Bronchial epithelial cell (primary cell): ENCODE measurements at regions not wholly inside any gene's neighbourhood (a gene's known extent, or its start where the extent isn't known, plus 50 kb on each side); places are given as distances from the start of the nearest gene placed in this dataset.
A peak's percentile ranks its signal among the peaks of the same experiment; 100 is the strongest.

Source experiments
- DNase-seq: peaks from one replicate; pipeline ENCODE4 v3.0.0-alpha.2; 2010; ENCODE audit warnings: low read depth
- FAIRE-seq: peaks from 2 replicates; lab custom pipeline; 2011; peaks lifted over from hg19 to GRCh38; lab: Jason Lieb, UNC
- H3K27me3 ChIP-seq: 2 replicates; pipeline ENCODE4 v1.5.1; 2011; ENCODE audit warnings: low read length; ENCODE audit not compliant: control insufficient read depth, insufficient read depth
- H3K36me3 ChIP-seq: 2 replicates; pipeline ENCODE4 v1.5.1; 2011; ENCODE audit warnings: low read length; ENCODE audit not compliant: control insufficient read depth, insufficient read depth
- H3K4me3 ChIP-seq: 2 replicates; pipeline ENCODE4 v1.5.1; 2011; ENCODE audit warnings: mild to moderate bottlenecking, low read depth, low read length, control low read depth
- TF ChIP-seq, protein P1 (sequence below): IDR thresholded peaks from 2 replicates; pipeline ENCODE4 v1.5.1; 2011; ENCODE audit warnings: mild to moderate bottlenecking, moderate library complexity, low read length, control low read depth, inconsistent platforms; ENCODE audit not compliant: insufficient read depth, severe bottlenecking

GRCh38 chr14:54267172-54267571 is 129.6 kb upstream of the CDKN3 start:
- no peaks in the 10 kb centered on the region for H3K36me3 ChIP-seq
- H3K4me3 ChIP-seq, result no peak overlapping the region
- TF ChIP-seq, protein P1, sequence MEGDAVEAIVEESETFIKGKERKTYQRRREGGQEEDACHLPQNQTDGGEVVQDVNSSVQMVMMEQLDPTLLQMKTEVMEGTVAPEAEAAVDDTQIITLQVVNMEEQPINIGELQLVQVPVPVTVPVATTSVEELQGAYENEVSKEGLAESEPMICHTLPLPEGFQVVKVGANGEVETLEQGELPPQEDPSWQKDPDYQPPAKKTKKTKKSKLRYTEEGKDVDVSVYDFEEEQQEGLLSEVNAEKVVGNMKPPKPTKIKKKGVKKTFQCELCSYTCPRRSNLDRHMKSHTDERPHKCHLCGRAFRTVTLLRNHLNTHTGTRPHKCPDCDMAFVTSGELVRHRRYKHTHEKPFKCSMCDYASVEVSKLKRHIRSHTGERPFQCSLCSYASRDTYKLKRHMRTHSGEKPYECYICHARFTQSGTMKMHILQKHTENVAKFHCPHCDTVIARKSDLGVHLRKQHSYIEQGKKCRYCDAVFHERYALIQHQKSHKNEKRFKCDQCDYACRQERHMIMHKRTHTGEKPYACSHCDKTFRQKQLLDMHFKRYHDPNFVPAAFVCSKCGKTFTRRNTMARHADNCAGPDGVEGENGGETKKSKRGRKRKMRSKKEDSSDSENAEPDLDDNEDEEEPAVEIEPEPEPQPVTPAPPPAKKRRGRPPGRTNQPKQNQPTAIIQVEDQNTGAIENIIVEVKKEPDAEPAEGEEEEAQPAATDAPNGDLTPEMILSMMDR, result no peak
- H3K27me3 ChIP-seq, result no peaks in the 10 kb centered on the region
- no peak for DNase-seq
- FAIRE-seq, result no peak

GRCh38 chr14:54275997-54276725 is 120.6 kb upstream of the CDKN3 start:
- TF ChIP-seq, protein P1, result no peak
- DNase-seq (no peak), FAIRE-seq (no peak)
- no peak overlapping the region for H3K4me3 ChIP-seq
- no peaks in the 10 kb centered on the region for H3K27me3 ChIP-seq
- H3K36me3 ChIP-seq, result no peaks in the 10 kb centered on the region

DNA sequence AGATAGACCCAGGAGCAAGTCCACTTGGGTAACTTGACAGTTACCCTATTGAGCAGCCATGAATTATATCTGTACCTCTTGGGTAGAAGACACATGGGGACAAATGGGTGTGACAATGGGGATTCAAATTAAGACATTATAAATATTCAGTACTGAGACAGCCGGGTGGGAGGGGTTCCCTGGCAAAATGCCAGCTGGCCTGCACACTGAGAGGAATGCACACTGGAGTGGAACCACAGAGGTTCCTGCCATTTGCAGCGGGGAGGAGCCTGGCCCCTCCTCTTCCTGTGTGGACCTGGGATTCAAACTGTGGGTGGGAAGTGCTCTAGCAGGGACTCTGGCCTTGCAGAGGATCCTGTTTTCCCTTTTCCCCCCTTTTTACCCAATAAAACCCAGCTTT is 118.7 kb upstream of the CDKN3 start:
- FAIRE-seq, result no peak

DNA sequence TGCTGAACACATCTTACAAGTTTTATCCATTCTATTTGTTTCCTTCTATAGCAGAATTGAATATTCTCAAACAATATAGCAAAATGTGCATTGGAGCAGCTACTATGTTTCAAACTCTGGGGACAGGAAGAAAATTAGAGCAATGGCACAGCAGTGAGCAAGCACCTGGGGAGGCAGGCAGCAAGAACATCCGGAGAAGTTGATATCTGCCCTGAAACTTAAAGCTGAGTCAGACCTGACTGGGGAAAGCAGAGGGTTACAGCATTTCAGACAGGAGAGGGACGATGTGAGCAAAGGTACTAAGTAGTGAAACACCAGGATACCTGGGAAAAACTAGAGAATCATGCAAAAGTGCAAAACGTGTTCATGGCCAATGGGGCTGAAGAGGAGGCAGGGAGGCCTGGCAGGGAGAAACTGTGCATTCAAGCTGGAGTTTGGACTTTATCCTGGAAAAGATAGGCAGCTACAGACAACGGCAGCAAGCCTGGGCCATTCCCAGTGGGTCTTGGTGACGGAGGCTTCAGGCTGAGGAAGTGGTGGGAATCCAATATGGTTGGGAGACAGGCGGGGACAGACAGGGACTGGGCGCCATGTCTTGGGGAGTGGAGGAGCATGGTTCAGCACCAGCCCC is 118.0 kb upstream of the CDKN3 start:
- TF ChIP-seq, protein P1, result no peak
- Histone ChIP-seq H3K4me3 (no peak overlapping the region), H3K36me3 (no peaks in the 10 kb centered on the region), H3K27me3 (no peaks in the 10 kb centered on the region)
- FAIRE-seq (no peak), DNase-seq (peak; percentile 18)

More for the DNA sequence above, 118.7 kb upstream of the CDKN3 start:
- Histone ChIP-seq H3K36me3 (no peaks in the 10 kb centered on the region), H3K27me3 (no peaks in the 10 kb centered on the region), H3K4me3 (no peak overlapping the region)
- TF ChIP-seq, protein P1, result no peak
- no peak for DNase-seq

- TF ChIP-seq, protein P1, result no peak
- Histone ChIP-seq H3K4me3 (no peak overlapping the region), H3K36me3 (no peaks in the 10 kb centered on the region), H3K27me3 (no peaks in the 10 kb centered on the region)
- no peak for DNase-seq
- FAIRE-seq, result no peak
These were observed 114.0 kb upstream of the CDKN3 start for GRCh38 chr14:54282849-54283248.
